LNCAP (cell line): ENCODE measurements at regions not wholly inside any gene's neighbourhood (a gene's known extent, or its start where the extent isn't known, plus 50 kb on each side); places are given as distances from the start of the nearest gene placed in this dataset.

Source experiments
- TF ChIP-seq, protein P1 (sequence below): fragments of 450-650 bp; IDR thresholded peaks from 2 replicates; pipeline ENCODE4 v1.5.1; 2017; ENCODE audit warnings: mild to moderate bottlenecking

DNA sequence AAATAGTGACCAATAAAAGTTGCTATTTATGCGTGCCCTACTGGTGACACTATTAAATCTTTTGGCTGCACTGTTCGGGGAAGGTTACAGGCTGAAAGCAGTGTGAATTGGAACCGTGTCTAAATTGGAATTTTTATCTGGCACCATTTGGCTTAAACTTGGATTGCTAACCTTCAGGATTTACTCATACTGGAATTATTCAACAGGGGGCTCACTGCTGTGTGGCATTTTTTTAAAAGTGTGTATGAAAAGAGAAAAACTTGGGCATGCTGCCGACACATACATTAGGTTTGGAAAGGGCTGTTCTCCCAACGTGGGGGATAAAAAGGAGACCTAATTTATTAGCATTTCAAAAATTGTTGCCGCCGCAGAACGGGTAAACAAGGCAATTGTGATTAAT lies 537.9 kb upstream of the MGMT start:
- TF ChIP-seq, protein P1, sequence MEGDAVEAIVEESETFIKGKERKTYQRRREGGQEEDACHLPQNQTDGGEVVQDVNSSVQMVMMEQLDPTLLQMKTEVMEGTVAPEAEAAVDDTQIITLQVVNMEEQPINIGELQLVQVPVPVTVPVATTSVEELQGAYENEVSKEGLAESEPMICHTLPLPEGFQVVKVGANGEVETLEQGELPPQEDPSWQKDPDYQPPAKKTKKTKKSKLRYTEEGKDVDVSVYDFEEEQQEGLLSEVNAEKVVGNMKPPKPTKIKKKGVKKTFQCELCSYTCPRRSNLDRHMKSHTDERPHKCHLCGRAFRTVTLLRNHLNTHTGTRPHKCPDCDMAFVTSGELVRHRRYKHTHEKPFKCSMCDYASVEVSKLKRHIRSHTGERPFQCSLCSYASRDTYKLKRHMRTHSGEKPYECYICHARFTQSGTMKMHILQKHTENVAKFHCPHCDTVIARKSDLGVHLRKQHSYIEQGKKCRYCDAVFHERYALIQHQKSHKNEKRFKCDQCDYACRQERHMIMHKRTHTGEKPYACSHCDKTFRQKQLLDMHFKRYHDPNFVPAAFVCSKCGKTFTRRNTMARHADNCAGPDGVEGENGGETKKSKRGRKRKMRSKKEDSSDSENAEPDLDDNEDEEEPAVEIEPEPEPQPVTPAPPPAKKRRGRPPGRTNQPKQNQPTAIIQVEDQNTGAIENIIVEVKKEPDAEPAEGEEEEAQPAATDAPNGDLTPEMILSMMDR: no peak

DNA sequence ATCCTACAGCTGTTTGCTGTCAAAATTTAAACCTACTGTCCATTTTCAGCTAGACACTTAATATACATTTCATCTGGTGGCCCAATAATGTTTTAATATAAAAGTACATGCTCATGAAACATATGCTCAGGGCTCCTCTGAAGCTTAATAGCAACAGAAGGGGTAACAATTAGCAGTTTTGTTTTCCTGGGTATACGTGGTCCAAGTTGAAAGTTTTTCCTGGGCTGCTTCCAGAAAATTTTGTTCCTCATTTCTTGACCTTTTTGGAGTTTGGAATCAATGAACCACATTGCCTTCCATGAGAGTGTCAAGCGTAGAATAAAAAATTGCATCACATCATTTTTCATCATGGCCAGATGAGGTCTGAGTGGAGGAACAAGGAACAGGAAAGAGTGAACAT lies 537.3 kb upstream of the MGMT start:
- TF ChIP-seq, protein P1: no peak

DNA sequence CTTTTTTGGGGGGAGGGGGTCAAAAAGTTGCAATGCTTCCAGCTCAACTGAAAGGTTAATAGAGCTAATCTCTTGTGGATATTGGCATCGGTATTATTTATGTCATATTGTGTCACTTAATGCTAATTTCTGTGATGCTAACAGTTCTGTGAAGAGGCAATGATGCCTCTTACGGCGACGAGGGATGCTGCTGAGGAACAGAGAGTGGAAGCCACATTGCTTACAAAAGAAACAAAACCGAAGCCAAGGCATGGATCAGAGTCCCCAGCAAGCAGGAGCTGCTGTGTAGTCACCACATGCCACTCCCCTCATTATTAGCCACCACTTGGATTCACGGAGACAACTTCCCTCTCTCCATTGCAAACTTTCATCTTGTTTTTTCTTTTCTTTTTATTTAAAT lies 536.5 kb upstream of the MGMT start:
- TF ChIP-seq, protein P1: no peak

DNA sequence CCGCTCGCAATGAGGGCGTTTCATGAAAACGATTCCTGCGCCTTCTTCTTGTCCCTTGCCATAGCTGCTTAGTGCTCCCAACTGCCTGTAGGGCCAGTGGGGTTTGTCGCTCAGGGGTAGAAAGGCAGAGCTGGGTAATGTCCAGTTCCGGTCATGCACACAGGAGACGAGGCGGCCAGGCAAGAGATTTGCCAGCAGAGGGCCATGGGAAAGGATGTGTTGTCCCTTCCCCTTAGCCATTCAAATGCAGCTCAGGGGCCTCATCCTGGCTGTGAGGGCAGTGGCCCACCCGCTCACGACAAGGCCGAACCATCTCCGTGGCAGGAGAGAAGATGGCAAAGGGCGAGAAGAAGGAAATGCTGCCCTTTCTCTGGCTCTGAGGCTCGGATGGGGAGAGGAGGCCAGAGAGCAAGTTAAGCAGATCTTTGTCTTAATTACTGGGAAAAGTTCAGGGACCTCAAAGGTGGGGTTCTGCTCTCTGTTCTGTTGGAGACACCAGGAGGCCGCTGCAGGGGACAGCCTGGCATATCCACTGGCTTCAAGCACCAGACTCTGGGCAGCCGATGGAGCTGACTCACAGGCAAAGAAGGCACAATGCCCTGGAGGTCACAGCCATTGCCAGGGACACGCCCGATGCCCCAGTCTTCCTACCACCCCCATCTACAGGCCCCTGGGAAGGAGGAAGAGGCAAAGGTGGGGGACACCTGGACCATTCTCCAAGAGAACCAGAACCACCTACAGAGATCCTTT lies 534.8 kb upstream of the MGMT start:
- TF ChIP-seq, protein P1: no peak

DNA sequence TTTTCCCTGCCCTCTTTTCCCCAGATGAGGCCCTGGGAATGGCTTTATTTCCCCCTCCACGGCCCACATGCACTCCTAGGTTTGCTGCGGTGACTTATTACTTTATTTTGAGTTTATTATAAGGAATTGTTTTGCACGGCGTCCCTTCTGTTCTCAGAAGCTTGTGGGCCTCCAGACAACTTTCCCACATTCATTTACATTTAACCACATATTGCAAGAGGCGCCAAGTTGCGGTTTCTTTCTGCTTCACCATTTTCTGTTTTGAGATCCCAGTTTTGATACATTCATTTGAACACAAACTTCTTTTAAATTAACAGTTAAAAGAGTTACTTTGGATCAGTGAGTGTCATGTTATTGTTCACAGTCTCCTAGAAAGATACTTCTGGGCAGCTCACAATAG lies 532.5 kb upstream of the MGMT start:
- TF ChIP-seq, protein P1: no peak

DNA sequence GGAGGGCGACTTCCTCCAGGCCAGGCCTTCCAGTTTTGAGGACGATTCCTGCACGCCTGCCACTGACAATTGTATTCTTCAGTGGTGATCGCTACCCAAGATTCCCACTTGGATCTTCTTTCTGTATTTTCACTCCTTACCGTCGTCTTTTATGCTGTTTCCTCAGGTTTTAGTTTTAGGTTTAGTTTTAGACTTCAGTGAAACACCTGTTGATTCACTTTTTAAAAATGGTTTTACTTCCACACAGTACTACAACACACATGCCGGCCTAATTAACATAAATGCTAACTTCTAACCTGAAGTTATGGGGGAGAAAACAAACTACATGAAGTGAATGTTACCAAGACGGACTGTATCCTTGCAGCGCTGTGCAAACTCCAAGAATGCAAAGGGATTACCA lies 530.6 kb upstream of the MGMT start:
- TF ChIP-seq, protein P1: no peak

DNA sequence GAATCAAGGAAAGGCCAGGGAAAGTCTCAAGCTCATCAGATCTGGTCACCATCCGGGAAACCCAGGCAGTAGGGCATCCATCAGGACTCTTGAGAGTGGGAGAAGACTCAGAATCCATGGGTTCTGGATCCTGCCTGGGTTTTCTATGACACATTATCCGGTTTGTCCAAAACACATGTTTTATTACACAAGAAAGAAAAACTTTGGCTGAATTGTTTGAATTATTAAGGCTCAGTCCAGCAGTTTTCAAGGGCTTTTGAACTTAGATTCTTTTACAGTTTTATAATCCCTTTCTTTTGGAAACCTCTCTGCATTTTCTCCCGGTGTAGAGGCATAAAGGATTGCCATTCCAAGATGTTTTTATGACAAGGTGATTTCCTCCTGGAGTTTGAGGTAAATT lies 528.5 kb upstream of the MGMT start:
- TF ChIP-seq, protein P1: no peak

DNA sequence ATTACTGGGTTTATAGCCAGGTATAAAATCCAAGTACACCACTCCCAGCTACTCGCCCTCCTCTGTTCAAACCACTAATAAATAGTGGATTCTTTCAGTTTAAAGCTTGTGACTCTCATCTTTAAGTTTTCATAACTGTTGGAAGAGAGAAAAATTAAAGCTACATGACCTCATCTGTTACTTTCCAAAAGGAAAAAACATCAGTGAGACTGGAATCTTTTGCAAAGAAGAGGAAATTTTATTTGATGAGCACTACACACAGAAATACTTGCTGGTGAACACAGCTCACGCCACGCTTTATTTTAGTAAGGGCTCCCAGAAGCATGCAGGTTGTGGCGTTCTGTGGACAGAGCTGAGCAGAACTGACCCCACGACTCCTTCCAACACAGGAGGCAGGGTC lies 527.0 kb upstream of the MGMT start:
- TF ChIP-seq, protein P1: no peak
